Neural cell (in vitro differentiated cells): ENCODE measurements at regions not wholly inside any gene's neighbourhood (a gene's known extent, or its start where the extent isn't known, plus 50 kb on each side); places are given as distances from the start of the nearest gene placed in this dataset.

Experiments
- H2AFZ ChIP-seq: fragments of 200-600, 300-800 bp; sonication (generic), shearing (Covaris generic); 2 replicates; pipeline ENCODE4 v1.6.0; 2014; ENCODE audit warnings: low read depth, mild to moderate bottlenecking, antibody characterized with exemption, low read length, moderate library complexity
- H3F3A ChIP-seq: fragments of 200-600 bp; shearing (Covaris generic); 2 replicates; pipeline ENCODE4 v1.6.1; 2016; ENCODE audit warnings: mild to moderate bottlenecking, moderate library complexity, mixed read lengths, antibody characterized with exemption, low read length; ENCODE audit not compliant: insufficient read depth, poor library complexity, severe bottlenecking
- H3K27ac ChIP-seq: fragments of 200-600, 300-800 bp; sonication (generic), shearing (Covaris generic); 2 replicates; pipeline ENCODE4 v1.5.1; 2014; ENCODE audit warnings: mild to moderate bottlenecking, low read length, moderate library complexity
- H3K27me3 ChIP-seq: fragments of 300-800, 200-600 bp; sonication (generic), shearing (Covaris generic); 2 replicates; pipeline ENCODE4 v1.6.0; 2014; ENCODE audit warnings: mild to moderate bottlenecking, low read depth, low read length, moderate library complexity; ENCODE audit not compliant: insufficient read depth
- H3K36me3 ChIP-seq: fragments of 300-800, 200-600 bp; sonication (generic), shearing (Covaris generic); 2 replicates; pipeline ENCODE4 v1.5.1; 2014; ENCODE audit warnings: mild to moderate bottlenecking, antibody characterized with exemption, low read length, moderate library complexity; ENCODE audit not compliant: insufficient read depth
- H3K4me2 ChIP-seq: fragments of 300-800, 200-600 bp; sonication (generic), shearing (Covaris generic); 2 replicates; pipeline ENCODE4 v1.6.0; 2014; ENCODE audit warnings: mild to moderate bottlenecking, low read length
- H3K4me3 ChIP-seq: fragments of 300-800, 200-600 bp; sonication (generic), shearing (Covaris generic); 2 replicates; pipeline ENCODE4 v1.5.1; 2014; ENCODE audit warnings: mild to moderate bottlenecking, low read length, moderate library complexity
- H3K79me2 ChIP-seq: fragments of 200-600 bp; shearing (Covaris generic); replicated peaks from 2 replicates; pipeline ENCODE4 v1.6.0; 2014; ENCODE audit warnings: mild to moderate bottlenecking, low read length, moderate library complexity; ENCODE audit not compliant: insufficient read depth
- H3K9ac ChIP-seq: fragments of 300-800, 200-600 bp; sonication (generic), shearing (Covaris generic); 2 replicates; pipeline ENCODE4 v1.6.1; 2016; ENCODE audit warnings: mild to moderate bottlenecking, low read length, mixed read lengths
- H3K9me2 ChIP-seq: fragments of 200-600 bp; shearing (Covaris generic); 2 replicates; pipeline ENCODE4 v1.6.1; 2016; ENCODE audit warnings: mild to moderate bottlenecking, low read length, mixed read lengths; ENCODE audit not compliant: insufficient read depth
- H3K9me3 ChIP-seq: fragments of 200-600, 300-800 bp; sonication (generic), shearing (Covaris generic); 2 replicates; pipeline ENCODE4 v1.6.1; 2016; ENCODE audit warnings: mild to moderate bottlenecking, mixed run types, low read length, moderate library complexity, mixed read lengths
- H4K20me1 ChIP-seq: fragments of 200-600 bp; shearing (Covaris generic); 2 replicates; pipeline ENCODE4 v1.6.1; 2016; ENCODE audit warnings: mild to moderate bottlenecking, mixed run types; ENCODE audit not compliant: insufficient read depth
- CTCF ChIP-seq: fragments of 450-650 bp; IDR thresholded peaks from 2 replicates; pipeline ENCODE4 v1.5.1; 2014; ENCODE audit warnings: antibody characterized with exemption, mild to moderate bottlenecking, moderate library complexity; ENCODE audit not compliant: poor library complexity, severe bottlenecking
- EP300 ChIP-seq: fragments of 450-650 bp; conservative IDR thresholded peaks from 2 replicates; pipeline ENCODE4 v1.6.1; 2014; ENCODE audit warnings: antibody characterized with exemption, mild to moderate bottlenecking, moderate library complexity; ENCODE audit not compliant: poor library complexity, severe bottlenecking
- EZH2 ChIP-seq: fragments of 200-600, 300-800 bp; shearing (Covaris generic), sonication (generic); IDR thresholded peaks from 2 replicates; pipeline ENCODE4 v1.6.1; 2014; ENCODE audit warnings: antibody characterized with exemption, low read length, borderline replicate concordance, mild to moderate bottlenecking; ENCODE audit not compliant: insufficient read depth, poor library complexity, severe bottlenecking
- MXI1 ChIP-seq: fragments of 450-650 bp; conservative IDR thresholded peaks from 2 replicates; pipeline ENCODE4 v1.6.1; 2014; ENCODE audit warnings: antibody characterized with exemption, mild to moderate bottlenecking; ENCODE audit not compliant: poor library complexity, severe bottlenecking
- POLR2AphosphoS5 ChIP-seq: IDR thresholded peaks from 2 replicates; pipeline ENCODE4 v1.6.1; 2012
- RAD21 ChIP-seq: fragments of 450-650 bp; conservative IDR thresholded peaks from 2 replicates; pipeline ENCODE4 v1.6.1; 2014; ENCODE audit warnings: antibody characterized with exemption, mild to moderate bottlenecking, moderate library complexity
- REST ChIP-seq: IDR thresholded peaks from 2 replicates; pipeline ENCODE4 v1.6.1; 2012; ENCODE audit warnings: borderline replicate concordance
- SMC3 ChIP-seq: fragments of 450-650 bp; conservative IDR thresholded peaks from 2 replicates; pipeline ENCODE4 v1.6.1; 2014; ENCODE audit warnings: antibody characterized with exemption, mild to moderate bottlenecking, moderate library complexity; ENCODE audit not compliant: poor library complexity
- TAF1 ChIP-seq: IDR thresholded peaks from 2 replicates; pipeline ENCODE4 v1.6.1; 2012; ENCODE audit warnings: low read depth

GRCh38 chr2:144598906-144599305, 79.0 kb upstream of the ZEB2 start:
- no peak overlapping the region for H3K4me2 ChIP-seq
- H3K9ac ChIP-seq: no peak overlapping the region
- no peaks in the 10 kb centered on the region for H3F3A ChIP-seq
- H3K36me3 ChIP-seq: no peaks in the 10 kb centered on the region
- no peak overlapping the region for H2AFZ ChIP-seq
- no peak overlapping the region for H3K27ac ChIP-seq
- H3K9me2 ChIP-seq: no peaks in the 10 kb centered on the region
- no peaks in the 10 kb centered on the region for H4K20me1 ChIP-seq
- H3K27me3 ChIP-seq: no peaks in the 10 kb centered on the region
- TF ChIP-seq SMC3 (no peak), POLR2AphosphoS5 (no peak), RAD21 (no peak), EZH2 (no peak), TAF1 (no peak)
- no peak overlapping the region for H3K4me3 ChIP-seq
- no peaks in the 10 kb centered on the region for H3K9me3 ChIP-seq
- no peaks in the 10 kb centered on the region for H3K79me2 ChIP-seq

- no peak for TF ChIP-seq EZH2
- peak; percentile 96 for TF ChIP-seq REST
- no peak for TF ChIP-seq SMC3
- TF ChIP-seq RAD21: peak; percentile 11
- peak; percentile 88 for TF ChIP-seq EP300
- no peak for TF ChIP-seq TAF1
- TF ChIP-seq CTCF: no peak
- peak; percentile 79 for TF ChIP-seq POLR2AphosphoS5
- TF ChIP-seq MXI1: no peak
- H3K27me3 ChIP-seq: no peaks in the 10 kb centered on the region
- H3K4me2 ChIP-seq: no peak overlapping the region
- no peak overlapping the region for H3K27ac ChIP-seq
- H3K79me2 ChIP-seq: no peaks in the 10 kb centered on the region
- H4K20me1 ChIP-seq: no peaks in the 10 kb centered on the region
- no peak overlapping the region for H2AFZ ChIP-seq
- H3K9me3 ChIP-seq: no peaks in the 10 kb centered on the region
- H3K4me3 ChIP-seq: no peak overlapping the region
- H3K9ac ChIP-seq: no peak overlapping the region
- no peaks in the 10 kb centered on the region for H3F3A ChIP-seq
- H3K9me2 ChIP-seq: no peaks in the 10 kb centered on the region
- H3K36me3 ChIP-seq: no peaks in the 10 kb centered on the region
These were observed 78.1 kb upstream of the ZEB2 start for GRCh38 chr2:144597894-144598593.
